Activated gamma-delta T cell treated with anti-CD3 and anti-CD28 coated beads, Interleukin-2, amount 50 U/mL, for 16 hours (primary cell): ENCODE measurements at regions not wholly inside any gene's neighbourhood (a gene's known extent, or its start where the extent isn't known, plus 50 kb on each side); places are given as distances from the start of the nearest gene placed in this dataset.
"Not testable (repeated sequence)": the region's sequence is repeated elsewhere in the genome, so short reads cannot be mapped to it uniquely, and the experiment has no call there.

ENCODE experiments used
- DNase-seq: peaks from one replicate; pipeline ENCODE4 v3.0.0-alpha.2; 2020; ENCODE audit warnings: low read depth

DNA sequence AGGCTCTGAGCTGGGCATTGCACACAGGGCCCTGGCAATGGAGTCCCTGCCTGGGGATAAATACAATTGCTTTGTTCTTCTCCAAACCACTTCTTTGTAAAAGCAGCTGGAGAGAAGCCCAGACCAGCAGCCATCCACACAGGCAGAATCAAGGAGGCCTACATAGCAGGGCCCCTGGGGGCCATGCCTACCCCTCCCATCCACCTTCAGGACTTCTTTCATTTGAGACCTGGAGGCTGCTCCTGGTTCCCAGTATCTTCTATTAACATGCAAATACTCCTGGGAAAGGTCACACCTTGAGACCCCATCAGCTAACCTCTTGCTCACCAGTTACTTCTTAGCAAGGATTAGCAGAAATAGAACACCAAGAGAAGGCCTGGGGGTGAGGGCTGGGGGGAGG is 511.1 kb downstream of the SOX6 start:
- no peak for DNase-seq

GRCh38 chr11:15848631-15849168 is 507.6 kb downstream of the SOX6 start:
- DNase-seq = no peak

GRCh38 chr11:15849257-15849656 is 507.1 kb downstream of the SOX6 start:
- no peak for DNase-seq

- not testable (repeated sequence) for DNase-seq
Observed at GRCh38 chr11:15850335-15850734, 506.0 kb downstream of the SOX6 start.

DNA sequence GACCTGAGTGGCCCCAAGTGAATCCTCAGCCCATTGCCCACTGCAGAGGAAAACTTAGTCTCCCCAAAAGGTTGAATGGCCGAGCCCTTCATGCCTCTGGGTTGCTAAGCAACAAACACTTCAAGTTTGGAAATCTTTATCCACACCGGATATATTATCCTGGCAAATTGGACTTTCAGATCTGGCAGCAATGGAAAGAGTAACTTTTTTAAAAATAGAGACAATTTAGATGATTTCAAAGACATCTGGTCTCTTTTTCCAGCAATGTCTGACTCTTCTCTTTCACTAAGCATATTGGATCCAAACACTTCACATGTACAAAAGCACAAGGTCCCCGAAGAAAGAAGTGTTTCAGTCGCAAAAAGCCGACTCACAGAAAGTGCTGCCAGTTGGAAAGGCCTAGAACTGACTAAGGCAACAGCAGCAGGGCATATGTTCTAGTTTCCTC is 505.3 kb downstream of the SOX6 start:
- DNase-seq = no peak

- no peak for DNase-seq
Observed at GRCh38 chr11:15852179-15852578, 504.2 kb downstream of the SOX6 start.

- DNase-seq = no peak
Observed at GRCh38 chr11:15854245-15854644, 502.1 kb downstream of the SOX6 start.

GRCh38 chr11:15858881-15859280 is 497.5 kb downstream of the SOX6 start:
- no peak for DNase-seq

DNA sequence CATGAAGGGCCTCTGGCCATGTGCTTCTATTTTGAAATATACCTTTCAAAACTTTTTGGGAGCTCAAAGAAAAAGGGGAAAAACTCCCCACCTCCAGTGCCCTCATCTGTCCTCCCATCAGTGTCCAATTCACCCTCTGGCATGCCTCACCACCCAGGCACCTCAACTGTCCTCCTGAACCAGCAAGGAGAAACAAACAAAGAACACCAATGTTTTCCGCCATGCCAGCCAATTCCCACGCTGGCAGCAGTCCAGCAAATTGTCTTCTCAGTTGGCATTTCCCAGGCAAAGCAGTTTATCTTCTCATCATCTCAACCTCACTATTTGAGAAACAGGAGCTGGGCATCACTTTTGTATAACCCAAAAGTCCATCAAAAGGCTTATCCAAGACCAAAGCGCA is 496.9 kb downstream of the SOX6 start:
- DNase-seq = no peak

GRCh38 chr11:15861256-15861655 is 495.1 kb downstream of the SOX6 start:
- DNase-seq = no peak

GRCh38 chr11:15863411-15863810 is 492.9 kb downstream of the SOX6 start:
- no peak for DNase-seq

DNA sequence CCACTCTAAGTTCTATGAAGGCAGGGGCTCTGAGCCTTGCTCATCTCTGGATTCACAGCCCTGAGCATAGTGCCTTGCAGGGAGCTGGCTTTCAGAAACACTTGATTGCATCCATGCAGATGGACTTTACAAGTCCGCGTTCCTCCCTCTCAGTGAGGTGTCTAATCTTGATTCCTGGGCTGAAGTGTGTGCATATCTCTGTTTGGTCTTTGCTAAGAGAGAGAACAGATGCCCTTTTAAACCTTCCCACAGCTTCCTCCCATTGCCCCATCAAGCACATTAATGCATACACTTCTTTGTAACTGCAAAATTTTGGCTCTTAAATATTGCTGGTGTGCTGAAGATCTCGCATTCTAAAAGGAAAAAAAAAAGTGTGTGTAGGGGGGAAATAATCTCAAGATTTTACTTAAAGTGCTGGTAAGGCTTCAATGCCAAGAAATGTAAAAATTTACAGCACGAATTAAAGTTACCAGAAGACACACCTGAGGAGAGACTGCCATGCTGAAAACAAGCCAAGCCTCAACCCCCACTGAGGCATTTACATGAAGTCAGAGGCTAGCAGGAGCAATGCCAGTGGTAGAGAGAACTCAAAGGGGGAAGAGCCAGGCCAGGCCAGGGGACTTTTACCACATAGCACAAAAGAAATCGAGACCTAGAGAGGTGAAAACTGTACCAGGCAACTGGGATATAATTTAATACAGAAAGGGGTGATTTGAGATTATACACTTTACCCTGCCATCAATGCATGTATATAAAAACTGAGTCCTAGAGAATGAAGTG is 492.1 kb downstream of the SOX6 start:
- DNase-seq = no peak

DNA sequence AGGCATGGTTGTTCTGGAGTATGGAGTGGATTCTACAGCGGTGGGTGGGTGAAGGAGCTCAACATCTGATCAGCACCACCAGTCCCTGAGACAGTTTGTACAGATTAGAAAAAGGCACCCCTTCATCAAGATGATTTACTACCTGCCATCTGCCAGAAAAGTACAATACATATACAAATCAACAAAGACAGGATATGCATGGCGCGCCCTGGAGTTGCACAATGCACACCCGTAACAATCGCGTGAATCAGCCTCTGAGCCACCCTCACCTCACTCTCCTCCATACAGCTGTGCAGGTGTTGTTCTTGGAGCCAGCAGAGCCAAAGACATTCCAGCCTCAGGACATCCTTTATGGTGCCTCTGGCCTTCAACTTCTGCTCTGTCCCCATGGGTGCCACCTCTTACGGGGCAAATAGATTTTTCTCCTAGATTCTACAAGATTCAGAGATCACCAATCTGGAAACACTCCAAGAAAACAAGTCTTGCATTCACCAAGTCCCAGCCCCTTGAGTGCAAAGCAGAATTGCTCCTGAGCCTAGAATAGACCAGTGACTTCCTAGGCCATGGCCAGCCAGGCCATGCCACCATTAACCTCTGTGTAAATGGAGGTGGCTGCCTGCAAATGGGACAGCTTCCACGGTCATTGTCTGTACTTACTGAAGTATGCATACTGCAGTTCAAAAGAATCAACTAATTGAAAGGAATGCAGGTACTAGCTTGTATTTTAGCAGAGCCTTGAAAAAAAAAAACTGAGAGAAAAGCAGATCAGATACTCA is 490.9 kb downstream of the SOX6 start:
- no peak for DNase-seq

DNA sequence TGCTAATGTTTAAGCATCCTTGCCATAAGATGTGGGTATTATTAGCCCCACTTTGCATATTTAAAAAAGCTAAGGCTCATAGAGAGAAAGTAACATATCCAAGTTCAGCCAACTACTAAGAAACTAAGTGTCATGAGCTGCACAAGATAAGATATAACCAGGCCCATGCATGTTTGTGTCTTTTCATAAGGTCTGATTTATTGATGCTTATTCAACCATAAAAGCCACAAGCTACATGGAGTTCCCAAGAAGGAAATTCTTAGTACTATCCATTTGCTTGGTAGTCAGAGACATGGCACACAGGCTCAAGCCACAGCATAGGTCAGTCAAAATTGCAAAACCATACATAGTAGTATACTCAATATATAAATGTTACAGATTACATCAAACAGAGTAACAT is 488.5 kb downstream of the SOX6 start:
- DNase-seq = no peak

DNA sequence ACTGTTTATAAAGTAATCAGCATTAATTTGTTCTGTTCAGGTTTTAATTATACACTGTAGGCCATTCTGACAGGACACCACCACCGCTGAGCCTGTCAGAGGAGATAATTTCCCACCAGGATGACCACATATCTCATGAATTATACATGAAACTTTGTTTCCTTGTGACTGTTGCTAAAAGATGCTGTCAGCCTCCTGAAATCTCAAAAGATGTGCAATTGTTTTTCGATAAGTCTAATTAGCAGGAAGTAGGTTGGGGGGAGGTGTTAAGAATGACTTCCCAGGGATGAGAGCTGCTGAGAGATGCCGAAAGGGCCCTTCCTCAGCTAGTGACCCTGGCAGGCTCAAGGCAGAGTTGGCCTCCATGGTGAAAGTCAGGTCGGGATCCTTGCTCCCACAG is 485.4 kb downstream of the SOX6 start:
- DNase-seq = no peak

GRCh38 chr11:15871904-15872626 is 484.3 kb downstream of the SOX6 start:
- no peak for DNase-seq

- no peak for DNase-seq
Observed at GRCh38 chr11:15873501-15873900, 482.8 kb downstream of the SOX6 start.

- no peak for DNase-seq
Observed at GRCh38 chr11:15874704-15875103, 481.6 kb downstream of the SOX6 start.

DNA sequence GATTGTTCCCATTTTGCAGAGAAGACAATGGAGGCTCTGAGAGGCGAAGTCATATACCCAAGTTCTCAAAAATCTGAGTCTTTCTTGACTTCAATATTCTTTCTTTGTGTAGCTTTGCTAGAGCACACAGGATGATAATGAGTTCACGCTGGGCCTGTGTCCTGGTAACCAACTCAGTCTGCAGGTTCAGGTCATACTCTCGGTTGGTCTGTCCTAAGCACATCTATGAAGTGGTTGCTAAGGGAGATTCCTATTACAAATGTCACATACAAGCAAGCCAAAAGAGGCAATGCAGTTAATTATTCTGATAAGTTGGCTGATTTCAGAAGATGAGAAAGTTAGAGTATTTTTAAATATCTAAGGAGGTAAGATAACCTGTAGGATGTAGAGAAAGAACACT is 481.0 kb downstream of the SOX6 start:
- no peak for DNase-seq

DNA sequence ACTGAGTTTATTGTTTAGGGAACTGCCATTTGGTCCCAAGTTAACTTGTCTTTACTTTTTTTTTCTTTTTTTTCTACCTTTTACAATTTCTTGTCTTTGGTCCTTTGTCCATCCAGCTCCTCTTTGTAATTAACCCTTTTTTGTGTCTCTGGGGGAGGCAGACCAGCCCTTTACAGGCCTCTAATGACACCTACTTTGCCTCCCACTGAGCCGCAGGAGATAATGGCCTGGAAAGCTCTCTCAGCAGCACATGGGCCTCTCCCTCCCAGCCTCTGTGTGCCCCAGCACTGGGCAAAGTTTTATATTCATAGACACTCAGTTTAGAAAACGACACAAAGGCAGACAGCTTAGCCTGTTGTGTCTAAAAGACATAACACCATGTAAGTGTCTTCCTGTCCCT is 480.4 kb downstream of the SOX6 start:
- no peak for DNase-seq

GRCh38 chr11:15878756-15879155 is 477.6 kb downstream of the SOX6 start:
- DNase-seq = no peak

- DNase-seq = no peak
Observed at GRCh38 chr11:15880291-15880690, 476.1 kb downstream of the SOX6 start.
